IMR-90 (cell line): ENCODE measurements at regions not wholly inside any gene's neighbourhood (a gene's known extent, or its start where the extent isn't known, plus 50 kb on each side); places are given as distances from the start of the nearest gene placed in this dataset.

Source experiments
- ATAC-seq: fragments of 200-7000 bp; cut with Tn5 transposase; 2 replicates; pipeline ENCODE4 v1.9.1; 2020; ENCODE audit warnings: low read depth, mild to moderate bottlenecking, moderate library complexity
- BruUV-seq: library from RNA; stranded (reverse); fragments of 400-500 nt; replicated peaks from 2 replicates; lab custom pipeline; 2021; lab: Mats Ljungman, UMichigan
- CTCF ChIA-PET: fragments of 300-600 bp; formaldehyde crosslinking; extraction: SDS; loops from one replicate; lab custom pipeline; 2021; ENCODE audit warnings: antibody characterized with exemption; lab: Yijun Ruan, JAX
- POLR2A ChIA-PET: fragments of 300-600 bp; sonication (Branson Sonifier 250); formaldehyde crosslinking; loops from one replicate; lab custom pipeline; 2022; ENCODE audit warnings: antibody characterized with exemption; ENCODE audit not compliant: unreplicated experiment; lab: Charles Lee
- DNase-seq: peaks from one replicate; pipeline ENCODE4 v3.0.0; 2013
- H2AFZ ChIP-seq: replicated peaks from 2 replicates; pipeline ENCODE3; 2013; ENCODE audit warnings: low read length, mild to moderate bottlenecking; ENCODE audit not compliant: poor library complexity
- H2AK5ac ChIP-seq: 2 replicates; pipeline ENCODE4 v1.6.1; 2013; ENCODE audit warnings: low read depth, low read length, inconsistent platforms
- H2AK9ac ChIP-seq: replicated peaks from 2 replicates; pipeline ENCODE3; 2013; ENCODE audit warnings: mild to moderate bottlenecking, low read depth, low read length, moderate library complexity; ENCODE audit not compliant: poor library complexity
- H2BK120ac ChIP-seq: 2 replicates; pipeline ENCODE4 v1.6.1; 2013; ENCODE audit warnings: low read depth, low read length, inconsistent platforms
- H2BK15ac ChIP-seq: 3 replicates; pipeline ENCODE4 v1.6.1; 2013; ENCODE audit warnings: low read depth, low read length, inconsistent platforms
- H2BK20ac ChIP-seq: 2 replicates; pipeline ENCODE4 v1.6.1; 2013; ENCODE audit warnings: low read depth, mild to moderate bottlenecking, inconsistent platforms, low read length, moderate library complexity
- H2BK5ac ChIP-seq: 2 replicates; pipeline ENCODE4 v1.6.1; 2013; ENCODE audit warnings: mild to moderate bottlenecking, low read depth, low read length, inconsistent platforms; ENCODE audit not compliant: poor library complexity, severe bottlenecking
- H3K14ac ChIP-seq: replicated peaks from 2 replicates; pipeline ENCODE4 v1.6.1; 2013; ENCODE audit warnings: low read depth, low read length, inconsistent platforms
- H3K18ac ChIP-seq: 2 replicates; pipeline ENCODE4 v1.6.1; 2013; ENCODE audit warnings: low read depth, low read length, control low read depth
- H3K23ac ChIP-seq: 2 replicates; pipeline ENCODE4 v1.6.1; 2013; ENCODE audit warnings: low read depth, low read length, inconsistent platforms
- H3K27ac ChIP-seq: 2 replicates; pipeline ENCODE4 v1.5.1; 2013; ENCODE audit warnings: mild to moderate bottlenecking, control low read depth, low read length; ENCODE audit not compliant: insufficient read depth
- H3K27me3 ChIP-seq: 2 replicates; pipeline ENCODE4 v1.6.1; 2013; ENCODE audit warnings: low read length; ENCODE audit not compliant: control insufficient read depth, insufficient read depth
- H3K36me3 ChIP-seq: 2 replicates; pipeline ENCODE4 v1.6.1; 2013; ENCODE audit warnings: low read length, mixed read lengths; ENCODE audit not compliant: control insufficient read depth, insufficient read depth
- H3K4ac ChIP-seq: 2 replicates; pipeline ENCODE4 v1.6.1; 2013; ENCODE audit warnings: low read depth, low read length, inconsistent platforms
- H3K4me1 ChIP-seq: 2 replicates; pipeline ENCODE4 v1.6.1; 2013; ENCODE audit warnings: low read length, mixed read lengths; ENCODE audit not compliant: control insufficient read depth, insufficient read depth
- H3K4me2 ChIP-seq: 2 replicates; pipeline ENCODE4 v1.6.1; 2013; ENCODE audit warnings: low read depth, mild to moderate bottlenecking, control low read depth, low read length, moderate library complexity
- H3K4me3 ChIP-seq: 2 replicates; pipeline ENCODE4 v1.5.1; 2013; ENCODE audit warnings: low read depth, mild to moderate bottlenecking, control low read depth, low read length, moderate library complexity; ENCODE audit not compliant: insufficient read depth
- H3K56ac ChIP-seq: 2 replicates; pipeline ENCODE4 v1.6.1; 2013; ENCODE audit warnings: low read length, inconsistent platforms; ENCODE audit not compliant: insufficient read depth; ENCODE audit errors: extremely low read depth
- H3K79me1 ChIP-seq, 2 experiments: 2 replicates each; pipeline ENCODE4 v1.6.1; 2013; ENCODE audit warnings: low read length in 2 of 2, inconsistent platforms in 1 of 2, low read depth in 1 of 2
- H3K9ac ChIP-seq: 2 replicates; pipeline ENCODE4 v1.6.1; 2013; ENCODE audit warnings: low read depth, low read length, control low read depth
- H3K9me1 ChIP-seq: 2 replicates; pipeline ENCODE4 v1.6.1; 2013; ENCODE audit warnings: low read length, inconsistent platforms; ENCODE audit not compliant: insufficient read depth
- H3K9me3 ChIP-seq: 2 replicates; pipeline ENCODE4 v1.6.1; 2013; ENCODE audit warnings: low read length; ENCODE audit not compliant: control insufficient read depth, insufficient read depth
- H4K20me1 ChIP-seq: 2 replicates; pipeline ENCODE4 v1.6.1; 2013; ENCODE audit warnings: low read length, inconsistent platforms; ENCODE audit not compliant: insufficient read depth
- H4K5ac ChIP-seq: 2 replicates; pipeline ENCODE4 v1.6.1; 2013; ENCODE audit warnings: mild to moderate bottlenecking, low read depth, low read length, control low read depth
- H4K8ac ChIP-seq, 2 experiments: 2 replicates each; pipeline ENCODE4 v1.6.1; 2013; ENCODE audit warnings: low read depth in 2 of 2, low read length in 2 of 2, control low read depth in 1 of 2, inconsistent platforms in 1 of 2
- H4K91ac ChIP-seq: 2 replicates; pipeline ENCODE4 v1.6.1; 2013; ENCODE audit warnings: low read depth, low read length, inconsistent platforms; ENCODE audit not compliant: insufficient read depth
- BHLHE40 ChIP-seq: fragments of 150-350 bp; IDR thresholded peaks from 2 replicates; pipeline ENCODE4 v1.6.1; 2016; ENCODE audit warnings: mild to moderate bottlenecking, low read depth, low read length
- CEBPB ChIP-seq: IDR thresholded peaks from 2 replicates; pipeline ENCODE4 v1.6.1; 2012; ENCODE audit warnings: low read depth, low read length, improper control_type of control experiment
- CHD1 ChIP-seq: IDR thresholded peaks from 2 replicates; pipeline ENCODE4 v1.6.1; 2012; ENCODE audit warnings: low read depth, low read length, improper control_type of control experiment
- CTCF ChIP-seq: conservative IDR thresholded peaks from 2 replicates; pipeline ENCODE4 v1.5.1; 2012; ENCODE audit warnings: mild to moderate bottlenecking, low read depth, low read length, improper control_type of control experiment
- FOS ChIP-seq: fragments of 150-350 bp; IDR thresholded peaks from 2 replicates; pipeline ENCODE4 v1.6.1; 2016; ENCODE audit warnings: low read depth, low read length
- MAFK ChIP-seq: IDR thresholded peaks from 2 replicates; pipeline ENCODE4 v1.6.1; 2012; ENCODE audit warnings: low read depth, low read length, improper control_type of control experiment
- MAZ ChIP-seq: IDR thresholded peaks from 2 replicates; pipeline ENCODE4 v1.6.1; 2012; ENCODE audit warnings: low read depth, mild to moderate bottlenecking, low read length, improper control_type of control experiment, moderate library complexity, borderline replicate concordance
- MXI1 ChIP-seq: IDR thresholded peaks from 2 replicates; pipeline ENCODE4 v1.6.1; 2012; ENCODE audit warnings: low read depth, mild to moderate bottlenecking, low read length, moderate library complexity, borderline replicate concordance
- NFE2L2 ChIP-seq: fragments of 150-350 bp; IDR thresholded peaks from 2 replicates; pipeline ENCODE4 v1.6.1; 2016; ENCODE audit warnings: low read depth, mild to moderate bottlenecking, low read length
- POLR2A ChIP-seq: IDR thresholded peaks from 2 replicates; pipeline ENCODE4 v1.6.1; 2012; ENCODE audit warnings: mild to moderate bottlenecking, low read depth, low read length
- RAD21 ChIP-seq: IDR thresholded peaks from 2 replicates; pipeline ENCODE4 v1.6.1; 2012; ENCODE audit warnings: low read length, improper control_type of control experiment
- RCOR1 ChIP-seq: IDR thresholded peaks from 2 replicates; pipeline ENCODE4 v1.6.1; 2012; ENCODE audit warnings: mild to moderate bottlenecking, low read length, improper control_type of control experiment; ENCODE audit not compliant: insufficient replicate concordance
- RFX5 ChIP-seq: IDR thresholded peaks from 2 replicates; pipeline ENCODE4 v1.8.0; 2012; ENCODE audit warnings: low read depth, mild to moderate bottlenecking, low read length, moderate library complexity
- SMC3 ChIP-seq: fragments of 150-350 bp; IDR thresholded peaks from 2 replicates; pipeline ENCODE4 v1.6.1; 2016; ENCODE audit warnings: low read depth, mild to moderate bottlenecking, antibody characterized with exemption, low read length, moderate library complexity
- WGBS, 2 experiments: methylation state at CpG; one replicate each; pipeline versions ENCODE4 v1.1.5 to v1.1.7; 2013; ENCODE audit warnings: missing lambda C conversion rate in 2 of 2; ENCODE audit not compliant: insufficient read length in 1 of 2; ENCODE audit errors: extremely low coverage in 2 of 2; 5-methylcytosine and 5-hydroxymethylcytosine counted together
- dilution Hi-C: fragments of 300-500 bp; cut with HindIII; formaldehyde crosslinking; loops from one replicate; pipeline ENCODE4 v1.14.3; 2018; ENCODE audit warnings: low sequenced_read_pairs; ENCODE audit not compliant: unreplicated experiment
- in situ Hi-C: fragments of 300-500 bp; cut with MboI; formaldehyde crosslinking; loops from 3 replicates; pipeline ENCODE4 v1.14.3; 2019; ENCODE audit warnings: low sequenced_read_pairs, inconsistent platforms, mixed read lengths
- intact Hi-C: fragments of 100-400 bp; cut with micrococcal nuclease; formaldehyde crosslinking; loops from 2 replicates; pipeline ENCODE4 v1.10.0; 2022
- TF ChIP-seq, protein P1 (sequence below): fragments of 150-350 bp; IDR thresholded peaks from 2 replicates; pipeline ENCODE4 v1.6.1; 2016; ENCODE audit warnings: low read depth, mild to moderate bottlenecking, low read length, moderate library complexity, borderline replicate concordance
- TF ChIP-seq, protein P2 (sequence below): fragments of 150-350 bp; IDR thresholded peaks from 2 replicates; pipeline ENCODE4 v1.6.1; 2017; ENCODE audit warnings: mild to moderate bottlenecking, antibody characterized with exemption, low read length, low read depth

DNA sequence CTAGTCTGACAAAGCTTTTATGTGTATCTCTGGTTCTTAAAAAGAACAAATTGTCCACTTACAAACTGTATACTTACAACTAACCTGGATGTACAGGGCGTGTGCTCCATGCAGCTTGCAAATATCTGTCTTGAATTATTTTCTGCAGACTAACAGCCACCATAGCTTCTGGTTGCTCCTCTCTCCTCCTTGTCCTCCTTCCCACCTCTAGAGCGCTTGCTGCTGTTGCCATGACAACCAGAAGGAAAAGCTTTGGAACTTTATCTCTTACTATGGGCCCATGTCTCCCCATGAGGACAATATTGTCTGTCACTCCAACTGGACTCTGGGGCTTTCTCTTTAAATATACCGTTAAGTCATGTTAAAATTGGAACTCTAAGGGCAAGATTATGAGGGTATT lies 71.5 kb upstream of the DHX40 start:
- no peak overlapping the region for H4K5ac ChIP-seq
- no peak overlapping the region for H4K91ac ChIP-seq
- no peaks in the 10 kb centered on the region for H4K20me1 ChIP-seq
- H3K9me1 ChIP-seq, result no peaks in the 10 kb centered on the region
- no peak overlapping the region for H2BK15ac ChIP-seq
- H3K4ac ChIP-seq, result no peak overlapping the region
- no peak overlapping the region for H2BK120ac ChIP-seq
- no peak overlapping the region for H2BK20ac ChIP-seq
- intact Hi-C loops, result no loop called here
- no peak overlapping the region for H2AK9ac ChIP-seq
- no peak overlapping the region for H3K23ac ChIP-seq
- peaks cover 18% of the 10 kb centered on the region for H3K27me3 ChIP-seq
- no peak overlapping the region for H3K56ac ChIP-seq
- H3K14ac ChIP-seq, result no peak overlapping the region
- in situ Hi-C loops, result no loop called here
- no peak for DNase-seq
- CTCF ChIA-PET, result no interaction called here
- ATAC-seq, result no peak
- POLR2A ChIA-PET, result no interaction called here
- H3K36me3 ChIP-seq, result no peaks in the 10 kb centered on the region
- no peak overlapping the region for H2AK5ac ChIP-seq
- H3K9me3 ChIP-seq, result peaks cover 4% of the 10 kb centered on the region
- no peak overlapping the region for H4K8ac ChIP-seq
- H2AFZ ChIP-seq, result no peak overlapping the region
- no peaks in the 10 kb centered on the region for H3K79me1 ChIP-seq
- no peak overlapping the region for H3K4me3 ChIP-seq
- H3K4me1 ChIP-seq, result no peaks in the 10 kb centered on the region
- no TSS peak for BruUV-seq
- WGBS, 2 experiments, result 67% methylated on average over 1 of the region's 3 CpGs; no CpG with 5 or more reads in 1 of the 2 experiments
- no peak overlapping the region for H3K27ac ChIP-seq
- H2BK5ac ChIP-seq, result no peak overlapping the region
- TF ChIP-seq RFX5 (no peak), BHLHE40 (no peak), SMC3 (no peak), CEBPB (no peak), POLR2A (no peak), RCOR1 (no peak), FOS (no peak), NFE2L2 (no peak), MAZ (no peak), CHD1 (no peak), CTCF (no peak), MXI1 (no peak), RAD21 (no peak), MAFK (no peak)
- TF ChIP-seq, protein P1, sequence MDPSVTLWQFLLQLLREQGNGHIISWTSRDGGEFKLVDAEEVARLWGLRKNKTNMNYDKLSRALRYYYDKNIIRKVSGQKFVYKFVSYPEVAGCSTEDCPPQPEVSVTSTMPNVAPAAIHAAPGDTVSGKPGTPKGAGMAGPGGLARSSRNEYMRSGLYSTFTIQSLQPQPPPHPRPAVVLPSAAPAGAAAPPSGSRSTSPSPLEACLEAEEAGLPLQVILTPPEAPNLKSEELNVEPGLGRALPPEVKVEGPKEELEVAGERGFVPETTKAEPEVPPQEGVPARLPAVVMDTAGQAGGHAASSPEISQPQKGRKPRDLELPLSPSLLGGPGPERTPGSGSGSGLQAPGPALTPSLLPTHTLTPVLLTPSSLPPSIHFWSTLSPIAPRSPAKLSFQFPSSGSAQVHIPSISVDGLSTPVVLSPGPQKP, result no peak
- TF ChIP-seq, protein P2, sequence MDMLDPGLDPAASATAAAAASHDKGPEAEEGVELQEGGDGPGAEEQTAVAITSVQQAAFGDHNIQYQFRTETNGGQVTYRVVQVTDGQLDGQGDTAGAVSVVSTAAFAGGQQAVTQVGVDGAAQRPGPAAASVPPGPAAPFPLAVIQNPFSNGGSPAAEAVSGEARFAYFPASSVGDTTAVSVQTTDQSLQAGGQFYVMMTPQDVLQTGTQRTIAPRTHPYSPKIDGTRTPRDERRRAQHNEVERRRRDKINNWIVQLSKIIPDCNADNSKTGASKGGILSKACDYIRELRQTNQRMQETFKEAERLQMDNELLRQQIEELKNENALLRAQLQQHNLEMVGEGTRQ, result no peak
- H3K9ac ChIP-seq, result no peak overlapping the region
- dilution Hi-C loops, result no loop called here
- no peak overlapping the region for H3K18ac ChIP-seq
- H3K4me2 ChIP-seq, result no peak overlapping the region
